OCI-LY1 (cell line): ENCODE measurements at regions not wholly inside any gene's neighbourhood (a gene's known extent, or its start where the extent isn't known, plus 50 kb on each side); places are given as distances from the start of the nearest gene placed in this dataset.

Experiments
- CTCF ChIP-seq: fragments of 200-600 bp; sonication (generic), shearing (Covaris generic); IDR thresholded peaks from 2 replicates; pipeline ENCODE4 v1.5.1; 2017; ENCODE audit warnings: mild to moderate bottlenecking, antibody characterized with exemption, low read length, moderate library complexity, mixed read lengths
- EZH2 ChIP-seq: fragments of 200-600 bp; sonication (generic), shearing (Covaris generic); IDR thresholded peaks from 2 replicates; pipeline ENCODE4 v1.8.0; 2017; ENCODE audit warnings: borderline replicate concordance, mixed run types, mild to moderate bottlenecking, antibody characterized with exemption, low read length, moderate library complexity, mixed read lengths

- TF ChIP-seq CTCF (no peak), EZH2 (no peak)
Observed at GRCh38 chr4:186902361-186902760, 178.7 kb upstream of the FAT1 start.
